Stromal cell of bone marrow (primary cell): ENCODE measurements at regions not wholly inside any gene's neighbourhood (a gene's known extent, or its start where the extent isn't known, plus 50 kb on each side); places are given as distances from the start of the nearest gene placed in this dataset.
A peak's percentile ranks its signal among the peaks of the same experiment; 100 is the strongest.
"Not testable (repeated sequence)": the region's sequence is repeated elsewhere in the genome, so short reads cannot be mapped to it uniquely, and the experiment has no call there.

Experiments
- DNase-seq: peaks from one replicate; pipeline ENCODE4 v3.0.0-alpha.2; 2012; ENCODE audit warnings: low read depth

DNA sequence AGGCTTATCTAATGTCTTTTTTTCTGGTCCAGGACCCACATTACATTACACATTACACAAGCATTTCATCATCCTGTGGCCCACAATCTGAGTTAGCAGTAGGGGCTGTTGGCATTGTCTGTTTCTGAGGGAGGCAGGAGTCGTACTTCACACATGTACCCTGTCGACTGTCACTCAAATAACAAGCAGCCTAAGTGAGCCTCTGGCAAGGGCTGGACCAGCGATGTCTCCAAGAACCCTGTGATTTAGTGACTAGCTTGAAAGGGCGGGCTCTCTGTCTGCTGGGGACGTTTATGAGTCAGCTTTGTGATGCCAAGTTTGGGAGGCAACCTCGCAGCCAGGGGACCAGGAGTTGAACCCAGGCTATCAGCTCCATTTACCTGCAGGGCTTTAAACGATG is 251.4 kb downstream of the HS3ST3B1 start:
- DNase-seq: no peak

DNA sequence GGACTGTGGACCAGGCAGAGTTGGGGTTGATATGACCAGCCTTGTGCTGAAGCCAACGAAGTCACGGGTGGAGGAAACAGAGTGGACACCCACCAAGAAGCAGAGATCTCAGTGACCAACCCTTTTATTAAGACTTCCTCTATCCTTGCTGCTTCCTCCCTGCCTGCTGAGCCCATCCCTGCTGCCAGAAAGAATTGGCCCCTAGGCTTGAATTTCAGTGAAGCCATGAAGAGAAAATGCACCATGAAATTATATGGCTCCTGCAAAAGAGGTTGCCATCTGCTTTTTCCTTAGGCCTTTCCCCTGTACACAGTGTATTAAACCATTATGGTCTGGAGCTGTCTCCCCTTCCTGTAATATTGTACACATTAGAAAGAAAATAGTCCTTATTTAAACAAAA is 246.7 kb downstream of the HS3ST3B1 start:
- DNase-seq: no peak

DNA sequence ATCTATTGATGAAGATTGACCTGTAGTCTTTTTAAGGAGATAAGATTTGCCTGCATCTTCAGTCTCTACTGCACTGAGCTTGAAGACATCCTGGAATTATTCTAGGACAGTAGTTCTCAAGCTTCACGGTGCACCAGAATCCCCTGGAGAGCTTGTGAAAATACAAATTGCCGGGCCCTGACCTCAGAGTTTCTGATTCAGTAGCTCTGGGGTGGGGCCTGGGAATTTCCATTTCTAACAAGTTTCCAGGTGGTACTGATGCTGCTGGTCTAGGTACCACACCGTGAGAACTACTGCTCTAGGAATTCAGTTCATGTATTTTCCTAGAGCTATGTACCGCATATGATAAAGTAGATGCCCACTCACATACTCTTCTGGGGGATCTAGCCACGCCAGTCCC is 246.1 kb downstream of the HS3ST3B1 start:
- no peak for DNase-seq

DNA sequence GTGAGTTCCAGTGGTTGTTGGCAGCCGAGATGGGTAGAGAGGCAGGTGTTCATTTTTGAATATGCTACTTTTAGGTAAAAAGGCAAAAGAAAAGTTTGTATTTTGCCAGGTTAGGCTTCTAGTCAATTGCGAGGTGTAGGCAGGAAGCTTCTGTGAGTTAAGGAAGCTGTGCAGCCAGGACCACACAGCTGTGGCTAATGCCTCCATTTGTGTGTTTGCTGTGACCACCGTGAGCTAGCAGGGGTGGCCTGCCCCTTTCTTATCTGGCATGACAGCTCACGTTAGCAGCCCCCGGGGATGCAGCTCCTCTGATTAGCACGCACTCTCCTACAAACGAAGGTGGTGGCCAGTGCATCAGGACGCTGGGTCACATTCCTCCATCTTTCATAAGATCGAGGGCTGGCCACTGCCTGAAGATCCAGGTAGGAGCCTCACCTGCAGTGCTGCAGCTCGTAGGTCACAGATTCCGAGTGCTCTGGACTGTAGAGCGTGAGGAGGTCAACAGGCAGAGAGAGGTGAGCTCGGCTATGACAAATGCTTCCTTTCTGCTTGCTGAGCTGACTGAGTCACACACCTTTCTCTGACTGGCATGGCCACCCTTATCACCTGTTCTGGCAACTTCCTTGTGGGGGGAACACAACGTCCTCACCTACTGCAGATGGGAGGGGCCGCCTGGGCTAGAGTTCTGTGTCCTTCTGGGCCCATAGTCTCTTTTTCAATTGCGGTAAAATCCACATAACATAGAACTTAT is 244.4 kb downstream of the HS3ST3B1 start:
- no peak for DNase-seq

DNA sequence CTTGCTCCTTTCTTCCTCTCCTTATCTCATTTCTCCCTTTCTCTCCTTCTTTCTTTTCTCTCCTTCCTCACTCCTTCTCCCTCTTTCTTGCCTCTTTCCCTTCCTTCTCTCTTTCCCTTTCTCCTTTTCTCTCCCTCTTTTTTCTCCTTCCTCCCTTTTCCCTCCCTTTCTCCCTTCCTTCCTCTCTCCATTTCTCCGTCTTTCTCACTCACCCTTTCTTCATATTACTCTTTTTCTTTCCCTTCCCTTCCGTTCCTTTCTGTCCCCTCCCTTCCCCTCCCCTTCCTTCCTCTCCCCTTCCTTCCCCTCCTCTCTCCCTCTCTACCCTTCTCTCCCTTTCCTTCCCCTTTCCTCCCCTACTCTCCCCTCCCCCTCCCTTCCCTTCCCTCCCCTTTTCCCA is 240.8 kb downstream of the HS3ST3B1 start:
- DNase-seq: no peak

DNA sequence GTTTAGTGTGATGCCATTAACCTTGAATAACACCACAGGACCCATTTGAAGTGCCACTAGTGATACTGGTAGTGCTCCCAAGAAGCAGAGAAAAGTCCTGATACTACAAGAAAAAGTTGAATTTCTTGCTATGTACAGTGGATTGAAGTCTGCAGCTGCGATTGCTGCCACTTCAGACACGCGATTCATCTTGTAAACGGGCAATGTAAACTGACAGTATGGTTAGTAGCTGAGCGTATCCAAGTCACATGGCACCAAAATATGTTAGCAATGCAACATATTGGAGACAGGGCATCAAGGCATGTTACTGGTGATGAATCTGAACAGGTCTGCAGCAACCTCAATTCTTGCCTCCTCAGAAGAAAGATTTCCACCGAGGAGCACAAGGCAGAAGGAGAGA is 238.9 kb downstream of the HS3ST3B1 start:
- DNase-seq: no peak

DNA sequence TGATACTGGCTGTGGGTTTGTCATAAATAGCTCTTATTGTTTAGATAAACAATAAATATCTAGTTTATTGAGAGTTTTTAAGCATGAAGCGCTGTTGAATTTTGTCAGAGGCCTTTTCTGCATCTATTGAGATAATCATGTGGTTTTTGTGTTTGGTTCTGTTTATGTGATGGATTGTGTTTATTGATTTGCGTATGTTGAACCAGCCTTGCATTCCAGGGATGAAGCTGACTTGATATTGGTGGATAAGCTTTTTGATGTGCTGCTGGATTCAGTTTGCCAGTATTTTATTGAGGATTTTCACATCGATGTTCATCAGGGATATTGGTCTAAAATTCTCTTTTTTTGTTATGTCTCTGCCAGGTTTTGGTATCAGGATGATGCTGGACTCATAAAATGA is 231.4 kb downstream of the HS3ST3B1 start:
- DNase-seq: not testable (repeated sequence)

DNA sequence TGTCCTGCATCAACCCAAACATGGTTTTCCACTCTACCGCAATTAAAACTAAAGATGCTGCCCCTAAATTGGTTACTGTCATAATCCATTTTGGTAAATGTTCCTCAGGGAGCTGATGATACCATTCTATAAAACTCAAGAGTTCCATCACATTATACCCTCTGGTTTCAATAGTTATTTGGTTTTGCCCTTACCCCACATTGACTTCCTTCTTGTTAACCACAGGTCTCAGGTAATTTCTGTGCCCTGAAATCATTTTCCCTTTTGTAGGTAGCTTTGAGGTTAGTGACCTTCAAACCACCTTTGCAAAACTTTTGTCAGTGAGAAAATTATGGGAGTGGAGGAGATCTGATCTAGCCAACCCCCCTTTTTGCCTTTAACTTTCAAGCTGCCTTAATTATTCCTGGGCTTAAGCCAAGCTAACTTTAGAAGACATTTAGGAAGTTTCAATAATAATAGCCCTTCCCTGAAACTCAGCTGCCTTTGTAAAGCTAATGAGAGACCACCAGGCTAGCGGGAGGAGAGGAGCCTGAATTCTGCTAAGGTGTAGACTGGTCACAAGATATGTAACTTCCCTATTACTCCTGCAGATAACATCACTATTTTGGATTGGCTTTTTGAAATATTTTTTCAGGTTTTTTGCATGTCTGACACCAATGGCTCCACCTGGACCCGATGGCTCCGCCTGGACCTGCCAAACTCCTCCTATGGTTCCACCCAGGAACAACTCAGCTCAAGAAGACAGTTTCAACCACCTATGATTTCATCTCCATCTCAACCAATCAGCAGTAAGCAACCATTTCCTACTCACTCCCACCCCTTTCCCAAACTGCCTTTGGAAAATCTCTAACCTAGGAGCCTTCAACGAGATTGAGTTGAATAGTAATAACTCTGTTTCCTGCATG is 224.9 kb downstream of the HS3ST3B1 start:
- no peak for DNase-seq

DNA sequence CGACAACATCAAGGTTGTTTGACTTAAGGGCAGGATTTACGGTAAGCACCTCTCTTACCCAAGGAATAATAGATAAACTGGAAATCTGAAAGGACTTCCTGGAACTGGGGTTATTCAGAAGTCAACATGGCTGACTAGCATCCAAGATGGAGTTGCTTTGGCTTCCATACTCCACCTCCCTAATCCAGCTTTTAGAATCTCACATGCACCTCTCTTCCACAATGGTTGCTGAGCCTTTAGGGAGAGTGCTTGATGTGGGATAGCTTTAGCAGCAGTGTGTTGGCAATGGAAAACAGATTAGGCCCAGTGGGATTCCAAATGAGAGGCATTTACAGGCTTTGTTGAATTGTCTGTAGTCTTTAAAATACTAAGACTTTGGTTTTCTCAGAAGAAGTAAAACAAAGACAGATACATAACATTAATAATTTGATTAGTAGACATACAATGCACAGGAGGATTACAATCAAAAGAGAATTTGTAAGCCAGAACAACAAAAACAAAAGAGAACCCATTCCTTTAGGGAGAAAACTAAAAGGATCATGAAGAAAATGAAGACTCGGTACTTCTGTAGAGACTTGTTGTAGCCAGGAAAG is 222.0 kb downstream of the HS3ST3B1 start:
- DNase-seq: no peak

DNA sequence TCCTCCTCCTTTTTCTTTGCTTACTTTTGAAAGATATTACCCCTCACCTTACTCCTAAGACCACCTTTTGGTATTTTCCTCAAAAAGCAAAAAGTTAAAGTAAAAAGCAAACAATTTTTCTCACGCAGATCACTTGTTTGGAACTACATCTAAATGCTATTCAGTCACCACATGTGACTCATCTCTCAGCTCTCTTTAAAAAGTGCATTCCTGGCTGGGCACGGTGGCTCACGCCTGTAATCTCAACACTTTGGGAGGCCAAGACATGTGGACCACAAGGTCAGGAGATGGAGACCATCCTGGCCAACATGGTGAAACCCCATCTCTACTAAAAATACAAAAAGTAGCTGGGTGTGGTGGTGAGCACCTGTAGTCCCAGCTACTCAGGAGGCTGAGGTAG is 218.0 kb downstream of the HS3ST3B1 start:
- not testable (repeated sequence) for DNase-seq

DNA sequence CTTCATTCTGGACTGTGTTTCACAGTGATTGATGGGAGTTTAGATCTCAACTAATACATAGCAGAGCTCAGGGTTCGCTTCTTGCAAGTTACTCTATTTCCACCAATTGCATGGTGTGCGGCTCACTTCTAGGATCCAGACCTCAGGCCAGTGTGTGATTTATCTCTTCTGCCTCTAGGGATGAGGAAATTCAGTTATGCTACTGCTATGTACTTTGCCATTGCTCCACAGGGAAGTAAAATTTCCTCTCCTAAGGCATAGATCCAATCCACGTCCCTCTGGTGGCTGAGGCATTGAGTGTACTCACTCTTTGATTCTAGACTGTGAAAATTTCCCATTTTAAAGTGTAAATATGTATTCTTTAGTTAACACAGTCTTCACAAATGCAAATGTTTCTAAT is 214.1 kb downstream of the HS3ST3B1 start:
- no peak for DNase-seq

DNA sequence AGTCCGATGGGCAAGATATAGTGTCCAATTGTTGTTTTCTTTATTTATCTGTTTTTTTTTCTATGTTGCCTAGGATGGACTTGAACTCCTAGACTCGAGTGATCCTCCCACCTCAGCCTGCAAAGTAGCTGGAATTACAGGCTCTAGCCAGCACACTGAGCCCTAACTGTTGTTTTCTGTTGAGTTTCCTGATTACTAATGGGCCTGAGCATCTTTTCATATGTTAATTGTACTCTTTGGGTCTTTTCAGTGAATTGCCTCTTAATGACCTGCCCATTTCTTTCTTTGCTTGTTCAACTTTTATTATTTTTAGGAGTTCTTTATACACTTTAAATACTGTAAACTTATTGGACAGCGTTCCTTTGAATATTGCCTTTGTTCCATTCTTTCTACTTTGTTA is 213.0 kb downstream of the HS3ST3B1 start:
- no peak for DNase-seq

DNA sequence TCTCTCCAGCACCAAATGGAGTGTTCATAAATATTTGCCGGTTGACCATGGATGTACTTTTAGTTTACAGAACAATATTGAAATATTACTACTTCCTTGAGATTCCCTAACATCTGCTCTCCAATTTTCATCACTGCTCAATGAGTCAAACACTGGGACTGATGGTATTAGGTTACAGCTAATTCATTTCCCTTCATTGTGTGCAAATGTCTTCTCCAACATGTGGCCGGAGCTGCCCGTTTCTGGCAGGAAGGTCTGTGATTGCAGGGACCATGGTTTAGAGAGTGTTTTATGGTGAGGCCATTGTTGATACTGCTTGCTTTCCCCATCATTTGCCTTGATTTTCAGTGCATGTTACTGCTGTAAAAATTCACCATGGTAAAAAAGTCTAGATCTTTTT is 209.3 kb downstream of the HS3ST3B1 start:
- DNase-seq: peak; percentile 11

DNA sequence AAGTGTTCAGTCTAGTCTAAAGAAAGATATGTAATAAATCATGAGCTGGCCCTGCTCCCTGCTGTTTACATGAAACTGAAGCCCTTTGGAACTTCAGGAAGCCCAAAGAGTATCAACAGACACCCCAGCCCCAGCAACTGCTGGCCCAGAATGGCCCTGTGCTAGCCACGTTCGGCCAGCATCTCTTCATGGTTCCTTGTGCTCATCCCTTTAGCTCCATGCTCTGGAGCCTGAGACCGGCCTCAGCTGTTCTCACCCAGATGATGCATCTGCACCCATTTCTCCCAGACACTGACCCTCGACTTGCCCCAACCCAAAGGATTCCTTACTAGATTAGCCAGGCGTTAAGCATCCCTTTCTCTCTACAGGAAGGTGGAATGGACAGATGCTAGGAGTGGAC is 207.3 kb downstream of the HS3ST3B1 start:
- DNase-seq: no peak

DNA sequence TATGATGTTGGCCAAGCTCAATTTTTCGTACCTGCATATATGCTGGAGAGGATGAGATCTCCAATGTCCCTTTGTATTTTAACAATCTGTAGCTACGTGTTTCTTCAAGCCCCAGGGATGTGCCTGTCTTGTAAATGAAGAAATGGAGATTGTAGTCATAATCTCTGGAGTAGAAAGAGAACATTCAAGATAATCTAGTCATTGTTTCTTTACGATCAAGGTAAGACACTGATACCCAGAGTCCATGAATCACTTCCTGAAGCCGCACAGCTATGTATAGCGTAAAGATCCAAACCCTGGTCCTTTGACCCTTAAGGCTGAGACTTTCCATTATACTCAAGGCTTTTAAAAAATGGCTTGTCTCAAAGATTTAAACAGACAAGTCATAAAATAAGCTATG is 205.5 kb downstream of the HS3ST3B1 start:
- DNase-seq: no peak

DNA sequence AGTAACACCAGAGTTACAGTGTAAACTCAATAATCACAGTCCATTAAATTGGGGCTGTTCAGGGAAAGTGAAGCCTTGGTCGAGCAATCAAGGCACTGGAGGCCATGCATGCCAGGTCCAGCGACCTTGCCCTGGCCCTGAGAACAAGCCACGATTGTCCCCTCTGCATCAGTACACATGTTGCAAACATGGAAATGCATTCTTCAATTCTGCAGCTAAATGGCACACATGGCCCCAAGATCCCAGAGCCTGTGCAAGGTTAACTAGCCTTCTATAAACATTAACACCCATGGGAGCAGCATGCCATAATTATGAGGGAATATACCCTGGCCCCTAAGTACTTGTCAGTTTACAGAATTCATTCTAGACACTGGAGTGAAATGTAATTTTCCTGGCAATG is 204.7 kb downstream of the HS3ST3B1 start:
- no peak for DNase-seq

DNA sequence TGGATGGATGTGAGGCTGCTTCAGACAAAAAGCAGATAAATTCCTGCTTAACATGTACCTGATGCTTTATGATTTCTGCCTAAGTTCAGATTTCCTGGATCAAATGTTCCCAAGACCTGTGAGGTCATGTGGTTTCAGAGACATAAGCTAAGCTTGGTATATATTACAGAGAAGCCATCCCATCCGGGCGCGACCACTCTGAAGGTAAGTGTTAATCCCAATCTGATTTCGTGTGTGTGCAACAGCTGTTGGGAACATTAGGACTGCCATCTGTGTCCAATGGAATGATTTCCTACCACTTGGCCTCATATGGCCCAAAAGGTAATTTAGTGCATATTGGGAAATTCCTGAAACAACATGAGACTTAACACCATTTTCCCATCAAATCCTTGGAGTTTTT is 199.1 kb downstream of the HS3ST3B1 start:
- DNase-seq: no peak

DNA sequence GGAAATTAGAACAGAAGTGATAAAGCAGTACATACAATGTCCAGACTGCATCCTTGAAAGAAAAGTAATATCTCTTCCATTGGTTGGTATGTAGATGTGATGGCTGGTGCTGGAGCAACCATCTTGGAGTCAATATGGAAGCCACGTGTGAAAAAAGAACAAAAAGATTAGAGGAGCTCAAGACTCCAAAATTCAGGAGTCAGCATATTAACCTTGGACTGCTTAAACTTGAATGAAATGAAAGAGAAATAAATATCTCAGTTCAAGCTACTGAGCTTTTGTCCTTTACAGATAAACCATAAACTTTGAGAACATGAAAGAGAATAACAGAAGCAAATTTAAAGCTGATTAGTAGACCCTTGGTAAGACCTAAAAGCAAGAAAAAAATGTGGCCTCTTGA is 197.9 kb downstream of the HS3ST3B1 start:
- DNase-seq: no peak

DNA sequence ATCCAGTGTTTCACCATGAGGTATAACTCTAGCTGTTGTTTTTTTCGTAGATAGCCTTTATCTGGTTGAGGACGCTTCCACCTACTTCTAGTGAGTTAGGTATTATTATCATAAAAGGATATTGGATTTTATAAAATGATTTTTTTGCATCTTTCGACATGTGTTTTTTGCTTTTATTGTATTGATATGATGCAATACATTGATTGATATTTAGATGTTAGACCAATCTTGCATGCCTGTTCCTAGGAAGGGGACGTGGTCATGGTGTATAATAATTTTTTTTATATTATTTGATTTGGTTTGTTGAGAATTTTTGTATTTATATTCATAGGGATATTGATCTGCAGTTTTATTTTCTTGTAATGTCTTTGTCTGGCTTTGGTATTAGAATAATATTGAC is 193.3 kb downstream of the HS3ST3B1 start:
- no peak for DNase-seq

DNA sequence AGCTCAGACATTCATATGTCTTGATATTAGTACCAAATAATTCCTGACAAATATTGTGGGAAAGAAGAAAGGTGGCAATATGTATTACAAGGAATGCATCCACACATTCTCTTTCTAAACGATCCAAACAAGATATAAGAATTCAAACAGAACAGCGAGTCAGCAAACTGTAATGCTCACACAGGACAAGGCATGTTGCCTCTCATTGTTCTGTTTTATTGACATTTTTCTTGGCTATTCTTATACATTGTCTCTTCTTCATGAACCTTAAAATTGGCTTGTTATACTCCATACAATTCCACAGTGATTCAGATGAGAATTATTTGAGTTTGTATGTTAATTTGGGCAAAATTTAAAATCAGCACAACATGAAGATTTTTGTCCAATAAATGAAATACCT is 189.1 kb downstream of the HS3ST3B1 start:
- no peak for DNase-seq

DNA sequence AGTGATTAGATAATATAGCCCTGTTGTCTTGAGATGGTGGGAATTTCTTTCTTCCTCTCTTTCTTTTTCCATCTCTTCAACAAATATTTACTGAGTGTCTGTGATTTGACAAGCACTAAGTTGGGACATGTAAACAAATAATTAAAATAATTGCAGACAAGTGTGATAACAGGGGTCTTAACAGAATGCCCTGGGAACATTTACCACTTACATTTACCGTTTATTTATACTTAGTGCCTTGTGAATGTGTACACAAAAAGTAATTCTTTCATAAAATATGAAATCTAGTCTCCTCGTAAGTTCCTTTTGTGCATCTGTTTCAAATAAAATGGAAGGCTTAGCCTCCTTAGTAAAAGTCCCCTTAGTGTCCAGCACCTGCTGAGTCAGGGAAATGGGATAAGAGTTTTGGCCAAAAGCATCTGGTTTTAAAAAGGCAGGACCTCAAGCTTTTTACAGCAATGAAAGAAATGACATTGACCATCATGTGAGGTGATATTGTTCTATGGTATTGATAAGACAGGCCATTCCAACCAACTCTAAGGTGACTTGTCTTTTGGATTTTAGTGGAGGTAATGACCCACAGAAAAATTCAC is 188.2 kb downstream of the HS3ST3B1 start:
- DNase-seq: no peak

DNA sequence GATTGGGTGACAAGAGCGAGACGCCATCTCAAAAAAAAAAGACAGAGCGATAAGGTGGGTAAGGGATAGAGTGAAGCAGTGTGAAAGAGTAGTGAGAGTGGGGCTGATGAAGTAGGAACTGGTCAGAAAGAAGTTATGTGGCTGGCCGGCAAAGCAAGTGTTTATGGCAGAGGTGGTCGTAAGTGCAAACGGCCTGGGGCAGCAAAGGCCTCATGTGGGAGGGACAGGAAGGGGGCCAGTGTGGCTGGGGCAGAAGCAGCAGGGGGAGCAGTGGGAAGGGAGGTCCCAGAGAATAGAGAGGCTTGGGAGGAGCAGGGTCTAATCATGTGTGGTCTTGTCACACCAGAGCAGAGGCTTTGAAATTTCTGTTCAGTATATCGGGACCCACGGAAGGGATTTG is 186.2 kb downstream of the HS3ST3B1 start:
- DNase-seq: no peak

DNA sequence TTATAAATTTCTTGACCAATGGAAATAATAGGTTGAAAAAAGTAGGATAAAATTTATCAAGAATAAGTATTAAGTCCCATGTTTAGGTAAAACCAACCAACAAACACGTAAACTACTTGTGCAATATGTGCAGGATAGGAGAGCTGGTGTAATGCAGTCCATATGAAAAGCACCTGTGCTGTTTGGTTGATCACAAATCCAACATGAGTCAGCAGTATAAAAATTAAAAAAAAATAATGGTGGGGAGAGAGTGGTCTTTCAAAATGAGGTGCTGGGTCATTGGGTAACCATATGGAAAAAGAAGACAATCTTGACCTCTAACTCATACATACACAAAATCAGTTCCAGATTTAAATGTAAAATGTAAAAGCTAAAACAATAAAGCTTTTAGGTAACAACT is 181.8 kb downstream of the HS3ST3B1 start:
- DNase-seq: no peak
